Ishikawa (cell line): ENCODE measurements at regions not wholly inside any gene's neighbourhood (a gene's known extent, or its start where the extent isn't known, plus 50 kb on each side); places are given as distances from the start of the nearest gene placed in this dataset.

Experiments
- CEBPB ChIP-seq: IDR thresholded peaks from 2 replicates; pipeline ENCODE4 v1.6.1; 2012
- CREB1 ChIP-seq: IDR thresholded peaks from 2 replicates; pipeline ENCODE4 v1.6.1; 2012; ENCODE audit warnings: low read depth
- EGR1 ChIP-seq: IDR thresholded peaks from 2 replicates; pipeline ENCODE4 v1.6.1; 2012
- EP300 ChIP-seq: IDR thresholded peaks from 2 replicates; pipeline ENCODE4 v1.6.1; 2012; ENCODE audit warnings: borderline replicate concordance
- FOXM1 ChIP-seq: IDR thresholded peaks from 2 replicates; pipeline ENCODE4 v1.6.1; 2012; ENCODE audit warnings: low read depth, borderline replicate concordance
- MAX ChIP-seq: IDR thresholded peaks from 2 replicates; pipeline ENCODE4 v1.6.1; 2012
- NFIC ChIP-seq: IDR thresholded peaks from 2 replicates; pipeline ENCODE4 v1.6.1; 2012
- RAD21 ChIP-seq: IDR thresholded peaks from 2 replicates; pipeline ENCODE4 v1.6.1; 2012; ENCODE audit warnings: low read depth
- REST ChIP-seq: IDR thresholded peaks from 2 replicates; pipeline ENCODE4 v1.6.1; 2012; ENCODE audit warnings: low read depth, mild to moderate bottlenecking
- TAF1 ChIP-seq: IDR thresholded peaks from 2 replicates; pipeline ENCODE4 v1.6.1; 2012; ENCODE audit warnings: low read depth, mild to moderate bottlenecking
- TCF12 ChIP-seq: IDR thresholded peaks from 2 replicates; pipeline ENCODE4 v1.6.1; 2012; ENCODE audit warnings: low read depth
- TEAD4 ChIP-seq: IDR thresholded peaks from 2 replicates; pipeline ENCODE4 v1.6.1; 2012
- USF1 ChIP-seq: IDR thresholded peaks from 2 replicates; pipeline ENCODE4 v1.6.1; 2012
- YY1 ChIP-seq: IDR thresholded peaks from 2 replicates; pipeline ENCODE4 v1.6.1; 2012; ENCODE audit warnings: low read depth
- ZBTB7A ChIP-seq: IDR thresholded peaks from 2 replicates; pipeline ENCODE4 v1.6.1; 2012; ENCODE audit warnings: low read depth

GRCh38 chr9:108101410-108101809 is 611.8 kb upstream of the KLF4 start:
- TF ChIP-seq TCF12 (no peak), YY1 (no peak), TEAD4 (no peak), CREB1 (no peak), NFIC (no peak), EP300 (no peak), EGR1 (no peak), RAD21 (no peak), REST (no peak), MAX (no peak), CEBPB (no peak), ZBTB7A (no peak), FOXM1 (no peak), USF1 (no peak), TAF1 (no peak)

GRCh38 chr9:108100571-108100970 is 611.0 kb upstream of the KLF4 start:
- no peak for TF ChIP-seq NFIC
- TF ChIP-seq EP300 = no peak

- TF ChIP-seq RAD21 (no peak), NFIC (no peak), YY1 (no peak), TEAD4 (no peak), REST (no peak), CEBPB (no peak), TAF1 (no peak), EP300 (no peak), CREB1 (no peak), EGR1 (no peak), USF1 (no peak), FOXM1 (no peak), MAX (no peak), ZBTB7A (no peak)
Measured at GRCh38 chr9:108099854-108100253, 610.3 kb upstream of the KLF4 start.

- no peak for TF ChIP-seq ZBTB7A
- no peak for TF ChIP-seq EGR1
Measured at GRCh38 chr9:108095496-108095895, 605.9 kb upstream of the KLF4 start.

GRCh38 chr9:108094676-108094993 is 605.1 kb upstream of the KLF4 start:
- TF ChIP-seq TCF12 (no peak), EGR1 (no peak)

GRCh38 chr9:108093773-108094675 is 604.5 kb upstream of the KLF4 start:
- TF ChIP-seq TCF12 (no peak), MAX (no peak), USF1 (no peak), YY1 (no peak)
